Heart right ventricle (tissue), 16 donors: ENCODE measurements at regions not wholly inside any gene's neighbourhood (a gene's known extent, or its start where the extent isn't known, plus 50 kb on each side); places are given as distances from the start of the nearest gene placed in this dataset.

Experiments used
- ATAC-seq, 8 donors: fragments of 200-7000 bp; cut with Tn5 transposase; one replicate each; pipeline ENCODE4 v1.9.1; 2020; ENCODE audit warnings: mild to moderate bottlenecking in 8 of 8, moderate library complexity in 8 of 8, moderate number of reproducible peaks in 1 of 8
- DNase-seq, 2 donors: peaks; one replicate each; pipeline ENCODE4 v3.0.0-alpha.2; 2020
- H3K27ac ChIP-seq, 10 donors: fragments of 200-600 bp; sonication (generic) in 2 of 10; one replicate each; pipeline versions ENCODE4 v1.5.0 to v1.8.0; 2020 to 2022; ENCODE audit warnings: mild to moderate bottlenecking in 3 of 10
- H3K27me3 ChIP-seq, 7 donors: fragments of 200-600 bp; one replicate each; pipeline ENCODE4 v1.8.0; 2021 to 2022; ENCODE audit warnings: mild to moderate bottlenecking in 2 of 7
- H3K36me3 ChIP-seq, 9 donors: fragments of 200-600 bp; sonication (generic) in 1 of 9; one replicate each; pipeline versions ENCODE4 v1.5.0 to v1.8.0; 2020 to 2022; ENCODE audit warnings: mild to moderate bottlenecking in 2 of 9
- H3K4me1 ChIP-seq, 9 donors: fragments of 200-600 bp; sonication (generic) in 1 of 9; one replicate each; pipeline versions ENCODE4 v1.5.0 to v1.8.0; 2020 to 2022; ENCODE audit warnings: mild to moderate bottlenecking in 4 of 9
- H3K4me3 ChIP-seq, 10 donors: fragments of 200-600 bp; sonication (generic) in 2 of 10; one replicate each; pipeline versions ENCODE4 v1.5.0 to v1.8.0; 2020 to 2022; ENCODE audit warnings: mild to moderate bottlenecking in 7 of 10, moderate library complexity in 2 of 10
- H3K9me3 ChIP-seq, 11 donors: fragments of 200-600 bp in 10 of 11; sonication (generic) in 2 of 11; one replicate each; pipeline versions ENCODE4 v1.5.0 to v1.8.0; 2013 to 2022; ENCODE audit warnings: mild to moderate bottlenecking in 2 of 11, control low read depth in 1 of 11, moderate library complexity in 1 of 11
- WGBS, 2 donors: extraction: QIAGEN DNeasy Blood & Tissue Kit; methylation state at CpG; one replicate each; pipeline ENCODE4 v1.1.7; 2013; ENCODE audit warnings: inconsistent platforms in 1 of 2; 5-methylcytosine and 5-hydroxymethylcytosine counted together
- intact Hi-C, 10 donors: fragments of 100-400 bp; cut with DNase I; formaldehyde crosslinking; loops; one replicate each; pipeline versions ENCODE4 v1.11.1 to v1.14.2; 2022
- TF ChIP-seq, protein P1 (sequence below), 9 donors: fragments of 200-600 bp; sonication (generic) in 2 of 9; IDR thresholded peaks; one replicate each; pipeline versions ENCODE4 v1.5.0 to v1.8.0; 2021 to 2022; ENCODE audit warnings: antibody characterized with exemption in 9 of 9, mild to moderate bottlenecking in 5 of 9, moderate library complexity in 1 of 9
- donor health status: Arrhythmogenic right ventricular cardiomyopathy.
- donor health status: ischemic (EF 13 %, LVEDD 7.1; RV severe dilation, severe dysfunction).
- donor health status: healthy with polysubstance abuse.
- donor health status: DM: no; HTN: yes; CAD: no.
- donor health status: DM: no; HTN: no; CAD: no.
- donor health status: ischemic (EF 25% LVEDD 6.9; RV normal size, moderate dysfunction).
- donor health status: ischemic (EF 25% LVEDD 5.7; RV mildly dilated, moderate dysfunction).
- donor health status: healthy.
- donor health status: DM: yes; HTN: yes; CAD: no.
- donor health status: Ischemic cardiomyopathy.
- donor health status: ischemic (EF 35%, LVEDD 5.7; RV mildly dilated, moderate dysfunction).
- donor health status: nonischemic (EF 11% LVEDD 7.7; RV severe dilation, severe dysfunction).
- donor health status: DM: yes; HTN: yes; CAD: no.
- donor health status: PGD.
- donor health status: ischemic (EF 29% LVEDD 5.4; RV normal size, mild dysfunction).
- donor health status: nonischemic (EF 23%, LVEDD 6.1; RV moderate dilation, normal function).

DNA sequence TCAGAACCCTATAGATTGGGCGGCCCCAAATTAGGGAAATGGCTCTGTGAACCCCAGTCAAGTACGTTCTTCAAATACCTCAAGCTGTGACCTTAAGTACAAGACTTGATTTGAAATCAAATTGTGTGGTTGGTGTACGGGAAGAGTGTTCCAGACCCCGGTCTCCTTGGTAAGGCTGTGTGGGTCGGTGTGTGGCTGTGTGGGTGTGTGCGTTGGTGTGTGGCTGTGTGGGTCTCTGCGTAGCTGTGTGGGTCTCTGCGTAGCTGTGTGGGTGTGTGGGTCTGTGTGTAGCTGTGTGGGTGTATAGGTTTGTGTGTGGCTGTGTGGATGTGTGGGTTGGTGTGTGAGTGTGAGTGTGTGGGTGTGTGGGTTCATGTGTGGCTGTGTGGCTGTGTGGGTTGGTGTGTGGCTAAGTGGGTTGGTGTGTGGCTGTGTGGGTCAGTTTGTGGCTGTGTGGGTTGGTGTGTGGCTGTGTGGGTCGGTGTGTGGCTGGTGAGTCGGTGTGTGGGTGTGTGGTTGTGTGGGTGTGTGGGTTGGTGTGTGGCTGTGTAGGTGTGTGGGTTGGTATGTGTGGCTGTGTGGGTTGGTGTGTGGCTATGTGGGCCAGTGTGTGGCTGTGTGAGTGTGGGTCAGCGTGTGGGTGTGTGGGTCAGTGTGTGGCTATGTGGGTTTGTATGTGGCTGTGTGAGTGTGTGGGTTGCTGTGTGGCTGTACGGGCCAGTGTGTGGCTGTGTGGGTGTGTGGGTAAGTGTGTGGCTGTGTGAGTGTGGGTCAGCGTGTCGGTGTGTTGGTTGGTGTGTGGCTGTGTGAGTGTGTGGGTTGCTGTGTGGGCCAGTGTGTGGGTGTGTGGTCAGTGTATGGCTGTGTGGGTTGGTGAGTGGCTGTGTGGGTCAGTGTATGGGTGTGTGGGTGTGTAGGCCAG, 238.7 kb upstream of the ZFHX3 start:
- H3K9me3 ChIP-seq: no peaks in the 10 kb centered on the region
- intact Hi-C loops: no loop called here
- TF ChIP-seq, protein P1, sequence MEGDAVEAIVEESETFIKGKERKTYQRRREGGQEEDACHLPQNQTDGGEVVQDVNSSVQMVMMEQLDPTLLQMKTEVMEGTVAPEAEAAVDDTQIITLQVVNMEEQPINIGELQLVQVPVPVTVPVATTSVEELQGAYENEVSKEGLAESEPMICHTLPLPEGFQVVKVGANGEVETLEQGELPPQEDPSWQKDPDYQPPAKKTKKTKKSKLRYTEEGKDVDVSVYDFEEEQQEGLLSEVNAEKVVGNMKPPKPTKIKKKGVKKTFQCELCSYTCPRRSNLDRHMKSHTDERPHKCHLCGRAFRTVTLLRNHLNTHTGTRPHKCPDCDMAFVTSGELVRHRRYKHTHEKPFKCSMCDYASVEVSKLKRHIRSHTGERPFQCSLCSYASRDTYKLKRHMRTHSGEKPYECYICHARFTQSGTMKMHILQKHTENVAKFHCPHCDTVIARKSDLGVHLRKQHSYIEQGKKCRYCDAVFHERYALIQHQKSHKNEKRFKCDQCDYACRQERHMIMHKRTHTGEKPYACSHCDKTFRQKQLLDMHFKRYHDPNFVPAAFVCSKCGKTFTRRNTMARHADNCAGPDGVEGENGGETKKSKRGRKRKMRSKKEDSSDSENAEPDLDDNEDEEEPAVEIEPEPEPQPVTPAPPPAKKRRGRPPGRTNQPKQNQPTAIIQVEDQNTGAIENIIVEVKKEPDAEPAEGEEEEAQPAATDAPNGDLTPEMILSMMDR (IDR thresholded peaks at IDR 0.05): no peak
- 88% methylated on average over 14 of the region's 14 CpGs for WGBS, 2 donors
- H3K27ac ChIP-seq: no peak overlapping the region
- ATAC-seq (no peak), DNase-seq (no peak)
- H3K4me3 ChIP-seq: no peak overlapping the region
- peaks cover 0 to 21% (median 6%) of the 10 kb centered on the region in 7 donors for H3K27me3 ChIP-seq
- H3K36me3 ChIP-seq: no peaks in the 10 kb centered on the region
- no peaks in the 10 kb centered on the region for H3K4me1 ChIP-seq

DNA sequence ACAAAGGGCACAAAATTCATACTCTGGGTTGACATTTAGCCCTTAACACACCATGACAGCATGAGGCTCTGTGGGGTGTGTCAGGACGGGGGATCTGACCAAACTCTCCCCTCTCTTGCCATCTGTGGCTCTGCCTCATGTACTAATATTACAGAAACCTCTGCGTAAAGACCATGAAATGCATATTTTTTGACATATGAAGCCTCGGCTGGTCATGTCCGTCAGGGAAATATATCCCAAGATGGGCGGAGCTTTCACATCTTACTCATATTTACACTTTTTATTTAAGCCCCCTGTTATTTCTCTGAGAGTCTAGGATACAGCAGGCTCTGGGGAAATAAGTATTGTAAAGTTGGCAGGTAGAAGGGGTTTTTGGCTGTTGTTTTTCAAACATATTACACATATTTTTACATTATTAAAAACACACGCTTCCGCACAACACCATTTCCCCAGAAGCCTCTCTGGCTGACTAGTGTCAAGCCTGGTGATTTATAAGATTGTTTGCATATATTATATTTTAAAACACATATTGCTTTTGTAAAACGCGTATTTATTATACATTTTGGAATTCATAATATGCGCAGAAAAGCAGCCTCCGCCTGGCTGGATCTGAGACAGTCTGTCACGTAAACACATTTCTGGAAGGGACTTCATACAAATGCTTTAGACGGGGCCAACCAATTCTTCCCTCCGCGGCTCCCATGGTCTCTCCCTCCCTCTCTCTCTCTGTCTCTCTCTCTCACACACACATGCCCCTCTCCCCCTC, 237.7 kb upstream of the ZFHX3 start:
- no peaks in the 10 kb centered on the region for H3K36me3 ChIP-seq
- peaks cover 0 to 21% (median 5%) of the 10 kb centered on the region in 7 donors for H3K27me3 ChIP-seq
- TF ChIP-seq, protein P1 (IDR thresholded peaks at IDR 0.05): no peak
- no peaks in the 10 kb centered on the region for H3K9me3 ChIP-seq
- intact Hi-C loops: no loop called here
- no peak for DNase-seq
- no peaks in the 10 kb centered on the region for H3K4me1 ChIP-seq
- no peak for ATAC-seq
- WGBS, 2 donors: 80 to 87% methylated on average over 15 of the region's 15 CpGs
- H3K27ac ChIP-seq: no peak overlapping the region
- no peak overlapping the region for H3K4me3 ChIP-seq

DNA sequence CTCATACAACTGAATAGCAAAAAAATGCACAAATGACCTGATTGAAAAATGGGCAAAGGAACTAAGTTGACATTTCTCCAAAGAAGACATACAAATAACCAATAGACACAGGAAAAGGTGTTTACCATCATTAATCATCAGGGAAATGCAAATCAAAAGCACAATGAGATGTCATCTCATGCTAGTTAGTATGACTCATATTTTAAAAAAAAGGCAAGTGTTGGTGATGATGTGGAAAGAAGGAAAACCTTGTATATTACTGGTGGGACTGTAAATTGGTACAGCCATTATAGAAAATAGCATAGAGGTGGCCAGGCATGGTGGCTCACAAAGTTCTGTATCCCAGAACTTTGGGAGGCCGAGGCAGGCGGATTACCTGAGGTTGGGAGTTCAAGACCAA, 232.5 kb upstream of the ZFHX3 start:
- H3K27me3 ChIP-seq: peaks cover 0 to 4% (median 0%) of the 10 kb centered on the region in 7 donors
- H3K4me1 ChIP-seq: no peaks in the 10 kb centered on the region
- no peaks in the 10 kb centered on the region for H3K36me3 ChIP-seq
- H3K9me3 ChIP-seq: peaks cover 0 to 7% (median 0%) of the 10 kb centered on the region in 11 donors
- DNase-seq (no peak), ATAC-seq (no peak)
- intact Hi-C loops: no loop called here
- H3K27ac ChIP-seq: no peak overlapping the region
- 95 to 98% methylated on average over 2 of the region's 2 CpGs for WGBS, 2 donors
- TF ChIP-seq, protein P1 (IDR thresholded peaks at IDR 0.05): no peak
- no peak overlapping the region for H3K4me3 ChIP-seq

DNA sequence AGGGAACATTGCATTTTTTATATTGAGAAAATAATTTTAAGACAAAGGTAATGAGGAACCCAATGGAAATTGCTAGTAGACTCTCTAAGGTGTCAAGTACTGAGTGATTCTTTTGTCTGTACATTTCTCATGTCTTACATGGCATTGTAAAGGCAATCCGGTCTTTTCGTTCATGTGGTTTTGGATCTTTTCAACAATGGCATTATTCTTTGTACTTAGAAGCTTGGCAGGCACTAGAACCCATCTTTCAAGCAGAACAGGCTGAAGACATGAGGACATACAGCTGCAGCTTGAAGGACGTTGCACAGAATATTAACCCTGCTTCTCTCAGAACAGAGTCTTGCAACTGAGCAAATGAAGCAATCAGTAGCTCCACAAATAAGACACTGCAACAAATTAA, 231.5 kb upstream of the ZFHX3 start:
- H3K36me3 ChIP-seq: no peaks in the 10 kb centered on the region
- no peak overlapping the region for H3K4me3 ChIP-seq
- no peaks in the 10 kb centered on the region for H3K4me1 ChIP-seq
- no peak overlapping the region for H3K27ac ChIP-seq
- TF ChIP-seq, protein P1 (IDR thresholded peaks at IDR 0.05): no peak
- intact Hi-C loops: no loop called here
- DNase-seq: no peak
- H3K9me3 ChIP-seq: peaks cover 0 to 7% (median 0%) of the 10 kb centered on the region in 11 donors
- peaks cover 0 to 4% (median 0%) of the 10 kb centered on the region in 7 donors for H3K27me3 ChIP-seq
- ATAC-seq: no peak
- WGBS, 2 donors: 52 to 53% methylated on average over 3 of the region's 3 CpGs
